Endometrium (tissue), 2 donors: ENCODE measurements at regions not wholly inside any gene's neighbourhood (a gene's known extent, or its start where the extent isn't known, plus 50 kb on each side); places are given as distances from the start of the nearest gene placed in this dataset.

Source experiments
- FAIRE-seq: peaks from 2 replicates; lab custom pipeline; 2012; peaks lifted over from hg19 to GRCh38; lab: Jason Lieb, UNC
- donor health status: control.
- donor health status: control.

GRCh38 chr14:100638211-100638855 lies 51.1 kb upstream of the BEGAIN start:
- FAIRE-seq, result no peak

- FAIRE-seq, result no peak
Measured at GRCh38 chr14:100639280-100639679, 52.1 kb upstream of the BEGAIN start.

DNA sequence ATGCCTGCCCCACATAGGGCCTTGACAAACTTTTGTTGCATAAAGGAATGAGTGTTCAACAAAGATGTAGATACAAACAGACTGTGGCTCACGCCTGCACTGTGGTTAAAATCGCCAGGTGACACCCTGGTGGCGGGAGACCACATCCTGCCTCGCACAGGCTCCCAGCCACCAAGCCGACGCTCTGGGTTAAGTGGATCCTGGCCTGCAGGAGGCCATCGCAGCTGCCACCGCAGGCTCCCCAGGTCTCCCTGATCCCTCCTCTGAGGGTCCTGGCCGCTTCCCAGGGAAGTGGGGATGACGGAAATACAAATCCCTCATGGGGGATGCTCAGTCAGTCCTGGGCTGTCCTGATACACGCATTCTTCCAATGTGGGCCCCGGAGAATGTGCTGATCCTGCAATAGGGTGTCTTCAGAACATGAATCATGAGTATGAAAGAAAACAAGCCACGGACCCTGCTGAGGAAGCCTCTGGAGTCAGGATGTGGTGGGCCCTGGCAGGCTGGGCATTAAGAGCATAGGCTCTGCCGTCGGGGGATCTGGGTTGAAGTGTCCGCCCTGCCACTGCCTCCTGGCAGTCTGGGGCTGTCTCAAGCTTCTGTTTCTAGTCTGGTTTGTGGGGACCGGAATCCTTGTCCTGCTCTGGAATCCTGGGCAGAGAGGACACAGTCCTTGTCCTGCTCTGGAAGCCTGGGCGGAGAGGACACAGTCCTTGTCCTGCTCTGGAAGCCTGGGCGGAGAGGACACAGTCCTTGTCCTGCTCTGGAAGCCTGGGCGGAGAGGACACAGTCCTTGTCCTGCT lies 53.5 kb upstream of the BEGAIN start:
- no peak for FAIRE-seq

- FAIRE-seq, result no peak
Measured at GRCh38 chr14:100641274-100641860, 54.1 kb upstream of the BEGAIN start.

GRCh38 chr14:100643426-100643825 lies 56.2 kb upstream of the BEGAIN start:
- no peak for FAIRE-seq

DNA sequence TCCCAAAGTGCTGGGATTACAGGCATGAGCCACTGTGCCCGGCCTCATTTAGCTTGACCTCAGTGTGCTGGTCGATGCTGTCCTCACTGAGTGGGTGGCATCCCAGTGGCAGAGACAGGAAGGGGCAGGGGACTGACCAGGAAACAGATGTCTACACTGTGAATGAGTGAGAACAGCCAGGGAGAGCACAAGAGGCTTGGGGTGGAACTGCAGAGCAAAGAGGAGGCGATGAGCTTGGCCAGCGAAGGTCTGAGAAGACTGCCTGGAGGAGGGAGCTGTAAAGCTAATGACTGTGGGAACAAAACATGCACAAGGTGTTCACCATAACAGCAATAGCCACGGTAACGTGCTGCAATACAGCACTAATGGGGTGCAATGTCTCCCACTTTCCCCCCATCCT lies 57.2 kb upstream of the BEGAIN start:
- no peak for FAIRE-seq

GRCh38 chr14:100644784-100645183 lies 57.6 kb upstream of the BEGAIN start:
- FAIRE-seq, result no peak

DNA sequence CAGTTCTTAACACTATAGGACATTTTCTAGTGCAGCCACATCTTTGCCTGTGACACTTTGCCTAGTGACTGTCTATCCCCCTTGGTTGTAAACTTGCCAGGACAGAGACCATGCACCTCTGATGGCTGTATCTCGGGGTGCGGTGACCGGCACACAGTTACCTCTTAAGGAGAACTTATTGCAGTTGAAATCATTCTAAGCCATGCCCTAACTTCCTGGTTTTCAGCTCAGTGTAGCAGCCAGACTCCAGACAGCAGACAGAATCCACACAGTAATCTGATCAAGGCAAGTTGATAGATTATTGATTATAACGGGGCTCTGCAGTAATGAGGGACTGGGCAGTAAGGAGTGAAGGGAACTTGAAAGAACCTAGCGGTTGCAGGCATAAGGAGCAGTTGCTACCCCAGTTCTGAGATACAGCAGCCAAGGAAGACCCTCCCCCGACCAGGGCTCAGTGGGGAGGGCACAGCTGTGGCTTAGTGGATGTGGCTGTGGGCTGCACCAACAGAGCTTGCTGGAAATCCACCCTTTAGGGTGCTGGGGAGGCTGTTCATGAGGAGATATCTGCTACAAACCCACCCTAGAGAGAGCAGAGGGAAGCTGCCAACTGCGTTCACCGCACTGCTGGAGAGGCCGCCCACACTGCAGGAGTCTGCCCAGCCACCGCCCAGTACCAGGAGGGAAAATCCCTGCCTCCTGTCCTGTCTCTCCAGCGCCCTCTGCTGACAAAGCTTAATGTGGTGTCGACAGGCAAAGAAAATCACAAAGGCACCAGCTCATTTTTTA lies 58.2 kb upstream of the BEGAIN start:
- no peak for FAIRE-seq

- FAIRE-seq, result no peak
Measured at GRCh38 chr14:100645982-100646314, 58.7 kb upstream of the BEGAIN start.

DNA sequence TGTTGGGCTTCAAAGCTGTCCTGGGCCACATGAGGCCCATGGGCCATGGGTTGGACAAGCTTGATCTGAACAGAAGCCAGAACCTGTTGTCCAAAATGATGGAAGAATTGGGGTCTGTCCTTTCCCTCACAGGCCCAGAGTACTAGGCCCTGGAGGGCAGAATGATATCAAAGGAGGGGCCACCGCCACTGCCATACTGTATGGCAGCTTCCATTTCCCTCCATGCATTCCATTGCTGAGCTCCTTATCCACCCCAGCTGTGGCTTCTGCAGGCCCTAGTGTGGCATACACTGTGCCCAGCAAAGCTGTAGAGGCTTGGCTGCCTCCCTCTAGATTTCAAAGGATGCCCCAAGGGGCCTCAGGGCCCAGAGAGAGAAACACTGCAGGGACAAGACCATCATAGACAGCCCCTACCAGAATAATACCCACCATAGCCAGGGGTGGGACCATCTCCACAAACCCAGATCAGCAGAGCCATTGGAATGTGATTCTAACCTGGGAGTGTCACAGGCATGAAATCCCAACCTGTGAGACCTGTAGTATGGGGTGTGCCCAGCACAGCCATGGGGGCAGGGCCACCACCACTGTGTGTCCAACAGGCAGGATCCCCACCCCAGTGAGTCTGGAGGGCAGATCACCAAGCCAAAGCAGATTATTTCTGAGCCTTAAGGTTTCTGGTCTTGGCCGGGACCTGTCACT lies 61.4 kb upstream of the BEGAIN start:
- FAIRE-seq, result no peak

DNA sequence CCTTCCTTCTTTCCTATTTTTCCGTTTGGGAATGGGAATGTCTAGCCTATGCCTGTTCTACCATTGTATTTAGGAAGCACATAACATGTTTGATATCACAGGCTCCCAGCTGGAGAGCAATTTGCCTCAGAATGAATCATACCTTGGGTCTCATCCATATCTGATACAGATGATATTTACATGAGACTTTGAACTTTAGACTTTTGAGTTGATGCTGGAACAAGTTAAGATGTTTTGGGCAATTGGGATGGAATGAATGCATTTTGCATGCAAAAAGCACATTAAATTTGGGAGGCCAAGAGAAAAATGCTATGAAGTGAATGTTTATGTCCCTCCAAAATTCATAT lies 61.9 kb upstream of the BEGAIN start:
- no peak for FAIRE-seq

- FAIRE-seq, result no peak
Measured at GRCh38 chr14:100651999-100652508, 64.8 kb upstream of the BEGAIN start.

- no peak for FAIRE-seq
Measured at GRCh38 chr14:100652744-100653143, 65.5 kb upstream of the BEGAIN start.

GRCh38 chr14:100653409-100653808 lies 66.2 kb upstream of the BEGAIN start:
- FAIRE-seq, result no peak

- no peak for FAIRE-seq
Measured at GRCh38 chr14:100654025-100654813, 67.0 kb upstream of the BEGAIN start.

GRCh38 chr14:100654814-100655740 lies 67.9 kb upstream of the BEGAIN start:
- no peak for FAIRE-seq

GRCh38 chr14:100655741-100656085 lies 68.5 kb upstream of the BEGAIN start:
- no peak for FAIRE-seq

GRCh38 chr14:100656996-100657395 lies 69.7 kb upstream of the DLK1 start:
- FAIRE-seq, result no peak

DNA sequence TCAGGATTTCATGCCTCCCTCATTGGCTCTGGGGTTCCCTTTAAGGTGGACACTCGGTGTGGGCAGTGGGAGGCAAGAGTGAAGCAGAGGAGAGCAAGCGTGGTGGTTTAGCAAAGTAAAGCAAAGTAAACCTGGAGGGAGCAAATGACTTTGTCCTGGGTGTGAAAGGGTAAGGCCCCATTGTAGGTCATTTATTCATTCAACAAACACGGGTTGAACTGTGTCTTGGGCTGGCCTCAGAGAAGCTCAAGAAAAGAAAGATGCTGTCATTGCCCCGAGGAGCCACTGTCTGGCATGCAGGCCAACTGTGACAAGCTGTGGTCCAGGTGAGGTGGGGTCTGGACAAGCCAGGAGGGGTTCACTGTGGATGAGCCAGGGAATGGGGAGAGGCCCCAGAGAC lies 68.9 kb upstream of the DLK1 start:
- no peak for FAIRE-seq

GRCh38 chr14:100658181-100658886 lies 68.4 kb upstream of the DLK1 start:
- FAIRE-seq, result no peak
